ENCODE measurements at regions not wholly inside any gene's neighbourhood (a gene's known extent, or its start where the extent isn't known, plus 50 kb on each side); places are given as distances from the start of the nearest gene placed in this dataset.

GRCh38 chr7:19575909-19576557 lies 132.8 kb downstream of the POLR1F start (continued):
- TF ChIP-seq ATF2 (IDR thresholded peaks at IDR 0.05; ENCODE audit: low read length) (no peak), CBX8 (IDR thresholded peaks at IDR 0.05; ENCODE audit: borderline replicate concordance, low read depth, low read length) (no peak)

Data from H1 (cell line).